ENCODE measurements at regions not wholly inside any gene's neighbourhood (a gene's known extent, or its start where the extent isn't known, plus 50 kb on each side); places are given as distances from the start of the nearest gene placed in this dataset.

DNA sequence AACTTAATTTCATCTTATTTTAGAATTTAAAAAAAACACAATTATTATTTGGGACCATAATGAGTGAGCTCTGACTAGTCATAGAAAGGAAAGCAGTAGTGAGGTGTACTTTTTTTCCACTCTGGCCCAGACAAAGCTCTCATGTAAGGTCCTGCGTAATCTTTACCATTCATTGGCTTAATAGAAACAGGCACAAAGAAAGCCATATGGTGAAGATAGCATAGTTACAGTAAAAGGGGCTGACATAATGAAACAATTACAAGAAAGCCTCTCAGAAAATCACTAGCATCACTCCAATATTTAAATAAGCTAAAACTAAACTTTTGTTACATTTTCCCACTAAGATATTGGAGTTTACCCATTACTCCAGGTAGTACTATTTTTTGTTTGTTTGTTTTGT is 384.6 kb upstream of the ALCAM start:
- TF ChIP-seq CTCF (IDR thresholded peaks at IDR 0.05): no peak
- no peak for TF ChIP-seq POLR2A (IDR thresholded peaks at IDR 0.05)
- TF ChIP-seq POLR2AphosphoS5 (IDR thresholded peaks at IDR 0.05; ENCODE audit: insufficient read depth in 1 of 2, low read depth in 1 of 2): no peak
